ENCODE measurements at regions not wholly inside any gene's neighbourhood (a gene's known extent, or its start where the extent isn't known, plus 50 kb on each side); places are given as distances from the start of the nearest gene placed in this dataset.
A peak's percentile ranks its signal among the peaks of the same experiment; 100 is the strongest.

GRCh38 chr3:124276133-124276532 is 284.2 kb upstream of the ROPN1 start:
- TF ChIP-seq, protein P1, sequence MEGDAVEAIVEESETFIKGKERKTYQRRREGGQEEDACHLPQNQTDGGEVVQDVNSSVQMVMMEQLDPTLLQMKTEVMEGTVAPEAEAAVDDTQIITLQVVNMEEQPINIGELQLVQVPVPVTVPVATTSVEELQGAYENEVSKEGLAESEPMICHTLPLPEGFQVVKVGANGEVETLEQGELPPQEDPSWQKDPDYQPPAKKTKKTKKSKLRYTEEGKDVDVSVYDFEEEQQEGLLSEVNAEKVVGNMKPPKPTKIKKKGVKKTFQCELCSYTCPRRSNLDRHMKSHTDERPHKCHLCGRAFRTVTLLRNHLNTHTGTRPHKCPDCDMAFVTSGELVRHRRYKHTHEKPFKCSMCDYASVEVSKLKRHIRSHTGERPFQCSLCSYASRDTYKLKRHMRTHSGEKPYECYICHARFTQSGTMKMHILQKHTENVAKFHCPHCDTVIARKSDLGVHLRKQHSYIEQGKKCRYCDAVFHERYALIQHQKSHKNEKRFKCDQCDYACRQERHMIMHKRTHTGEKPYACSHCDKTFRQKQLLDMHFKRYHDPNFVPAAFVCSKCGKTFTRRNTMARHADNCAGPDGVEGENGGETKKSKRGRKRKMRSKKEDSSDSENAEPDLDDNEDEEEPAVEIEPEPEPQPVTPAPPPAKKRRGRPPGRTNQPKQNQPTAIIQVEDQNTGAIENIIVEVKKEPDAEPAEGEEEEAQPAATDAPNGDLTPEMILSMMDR (IDR thresholded peaks at IDR 0.05; ENCODE audit: control insufficient read depth, insufficient read depth, low read depth, low read length, missing control alignments), result no peak
- no peak for DNase-seq (ENCODE audit: low read depth)
- H3K4me3 ChIP-seq (ENCODE audit: control insufficient read depth, low read depth, low read length), result no peak overlapping the region

DNA sequence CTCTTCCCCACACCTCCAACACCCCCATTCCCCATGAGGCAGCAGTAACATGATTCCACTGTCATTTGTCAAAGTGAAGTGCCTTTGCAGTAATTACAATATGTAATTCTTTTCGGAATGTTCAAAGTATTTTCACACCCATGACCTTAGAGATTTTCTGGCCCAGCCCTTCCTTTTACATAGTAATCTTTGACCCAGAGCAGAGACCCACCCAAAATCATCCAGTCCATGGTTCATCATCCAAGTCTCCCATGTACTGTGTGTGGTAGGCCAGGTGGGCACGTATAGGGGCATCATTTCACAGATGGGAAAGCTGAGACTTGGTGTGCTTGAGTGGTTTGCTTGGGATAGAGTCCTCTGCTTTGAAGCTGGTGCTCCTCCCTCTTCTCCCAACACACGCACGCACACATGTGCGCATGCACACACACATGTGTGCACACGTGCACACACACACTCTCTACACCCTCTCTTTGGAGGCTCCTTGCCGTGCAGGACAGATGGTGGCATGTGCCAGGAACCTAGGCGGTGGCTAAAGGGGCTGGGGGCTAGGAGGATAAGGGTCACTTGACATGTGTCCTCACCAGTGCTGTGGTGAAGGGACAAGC is 284.7 kb upstream of the ROPN1 start:
- H3K4me3 ChIP-seq (ENCODE audit: control insufficient read depth, low read depth, low read length), result no peak overlapping the region
- no peak for DNase-seq (ENCODE audit: low read depth)
- TF ChIP-seq, protein P1 (IDR thresholded peaks at IDR 0.05; ENCODE audit: control insufficient read depth, insufficient read depth, low read depth, low read length, missing control alignments), result no peak

- DNase-seq (ENCODE audit: low read depth), result no peak
- H3K4me3 ChIP-seq (ENCODE audit: control insufficient read depth, low read depth, low read length), result no peak overlapping the region
- TF ChIP-seq, protein P1 (IDR thresholded peaks at IDR 0.05; ENCODE audit: control insufficient read depth, insufficient read depth, low read depth, low read length, missing control alignments), result peak; percentile 5
These were observed 285.4 kb upstream of the ROPN1 start for GRCh38 chr3:124277144-124277890.

- DNase-seq (ENCODE audit: low read depth), result no peak
- no peak overlapping the region for H3K4me3 ChIP-seq (ENCODE audit: control insufficient read depth, low read depth, low read length)
- TF ChIP-seq, protein P1 (IDR thresholded peaks at IDR 0.05; ENCODE audit: control insufficient read depth, insufficient read depth, low read depth, low read length, missing control alignments), result peak; percentile 71
These were observed 289.8 kb upstream of the ROPN1 start for GRCh38 chr3:124281453-124282316.

DNA sequence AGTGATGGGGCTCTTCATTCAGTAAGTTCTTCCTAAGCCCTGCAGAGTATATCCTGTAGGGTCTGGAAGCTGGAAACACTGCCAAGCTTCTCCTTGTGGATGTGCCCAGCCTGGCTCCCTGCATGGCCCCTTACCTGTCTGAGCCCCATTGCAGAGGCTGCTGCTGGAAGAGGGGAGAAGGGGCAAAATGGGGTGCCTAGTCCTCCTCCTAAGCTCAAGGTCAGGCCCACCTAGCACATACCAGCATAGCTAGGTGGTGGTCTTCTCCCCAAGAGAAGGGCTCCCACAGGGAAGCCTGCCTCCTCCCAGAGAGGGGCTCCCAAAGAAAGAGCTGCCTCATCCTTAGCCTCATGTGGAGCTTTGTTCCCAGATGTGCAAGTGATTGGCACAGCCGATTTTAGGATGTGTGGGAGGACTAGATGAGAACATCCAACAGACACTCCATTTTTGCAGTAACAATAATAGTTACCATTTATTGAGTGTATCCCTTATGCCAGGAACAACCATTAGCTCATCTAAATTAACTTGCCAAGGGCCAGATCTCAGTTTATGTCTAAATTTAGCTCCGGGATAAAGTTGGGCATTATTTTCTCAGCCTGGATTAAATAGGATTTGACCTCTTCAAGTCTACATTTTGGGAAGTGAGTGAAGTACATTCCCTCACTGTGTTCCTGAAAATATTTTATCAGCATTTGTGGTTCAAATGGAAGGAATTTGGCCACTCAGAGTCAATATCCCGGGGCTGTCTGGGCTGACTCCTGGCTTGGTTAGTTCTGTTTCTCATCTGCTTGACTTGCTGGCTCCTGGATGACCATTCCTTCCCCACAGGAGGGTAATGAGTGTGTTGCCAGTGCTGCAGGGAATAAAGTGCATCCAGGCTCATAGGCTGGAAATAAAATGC is 291.1 kb upstream of the ROPN1 start:
- H3K4me3 ChIP-seq (ENCODE audit: control insufficient read depth, low read depth, low read length), result no peak overlapping the region
- DNase-seq (ENCODE audit: low read depth), result peak; percentile 70
- TF ChIP-seq, protein P1 (IDR thresholded peaks at IDR 0.05; ENCODE audit: control insufficient read depth, insufficient read depth, low read depth, low read length, missing control alignments), result no peak

- no peak for DNase-seq (ENCODE audit: low read depth)
- TF ChIP-seq, protein P1 (IDR thresholded peaks at IDR 0.05; ENCODE audit: control insufficient read depth, insufficient read depth, low read depth, low read length, missing control alignments), result no peak
These were observed 291.7 kb upstream of the ROPN1 start for GRCh38 chr3:124283652-124284023.

More at GRCh38 chr3:124283652-124284023, 291.7 kb upstream of the ROPN1 start:
- no peak overlapping the region for H3K4me3 ChIP-seq (ENCODE audit: control insufficient read depth, low read depth, low read length)
